BJ (cell line): ENCODE measurements at regions not wholly inside any gene's neighbourhood (a gene's known extent, or its start where the extent isn't known, plus 50 kb on each side); places are given as distances from the start of the nearest gene placed in this dataset.

Experiments used
- CTCF ChIA-PET: fragments of 350-600 bp; formaldehyde crosslinking; extraction: SDS; loops from one replicate; lab custom pipeline; 2021; ENCODE audit warnings: antibody characterized with exemption, inconsistent platforms; lab: Yijun Ruan, JAX
- POLR2A ChIA-PET: fragments of 300-600 bp; sonication (Branson Sonifier 250); formaldehyde crosslinking; extraction: SDS; loops from one replicate; lab custom pipeline; 2021; ENCODE audit warnings: antibody characterized with exemption; lab: Charles Lee
- DNase-seq: peaks from one replicate; pipeline ENCODE4 v3.0.0-alpha.2; 2011; ENCODE audit warnings: low read depth
- H3K27me3 ChIP-seq: 2 replicates; pipeline ENCODE4 v1.6.0; 2011; ENCODE audit warnings: low read length; ENCODE audit not compliant: control insufficient read depth, insufficient read depth
- H3K36me3 ChIP-seq: 2 replicates; pipeline ENCODE4 v1.5.1; 2011; ENCODE audit warnings: low read length; ENCODE audit not compliant: control insufficient read depth, insufficient read depth
- H3K4me3 ChIP-seq: 2 replicates; pipeline ENCODE4 v1.5.1; 2011; ENCODE audit warnings: low read depth, mild to moderate bottlenecking, control low read depth, low read length
- CTCF ChIP-seq: IDR thresholded peaks from 2 replicates; pipeline ENCODE4 v1.5.1; 2011; ENCODE audit warnings: low read depth, mild to moderate bottlenecking, control low read depth, inconsistent platforms, low read length, moderate library complexity; ENCODE audit not compliant: insufficient read depth

DNA sequence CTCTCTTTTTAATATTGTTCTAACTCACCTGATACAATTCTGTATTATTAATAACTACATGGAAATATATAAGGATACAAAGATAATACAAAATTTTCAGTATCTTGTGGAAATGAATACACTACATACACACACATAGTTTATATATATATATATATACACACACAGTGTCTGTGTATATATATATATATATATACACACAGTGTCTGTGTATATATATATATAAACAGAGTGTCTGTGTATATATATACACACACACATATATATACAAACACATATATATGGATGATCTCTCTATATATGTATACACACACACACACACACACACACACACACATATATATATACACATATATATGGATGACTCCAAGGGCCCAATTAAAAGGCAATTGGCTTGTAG lies 749.1 kb downstream of the DACH1 start:
- no peak for DNase-seq
- no peak for TF ChIP-seq CTCF
- CTCF ChIA-PET = no interaction called here
- H3K27me3 ChIP-seq = no peaks in the 10 kb centered on the region
- H3K4me3 ChIP-seq = no peak overlapping the region
- H3K36me3 ChIP-seq = no peaks in the 10 kb centered on the region
- POLR2A ChIA-PET = no interaction called here

DNA sequence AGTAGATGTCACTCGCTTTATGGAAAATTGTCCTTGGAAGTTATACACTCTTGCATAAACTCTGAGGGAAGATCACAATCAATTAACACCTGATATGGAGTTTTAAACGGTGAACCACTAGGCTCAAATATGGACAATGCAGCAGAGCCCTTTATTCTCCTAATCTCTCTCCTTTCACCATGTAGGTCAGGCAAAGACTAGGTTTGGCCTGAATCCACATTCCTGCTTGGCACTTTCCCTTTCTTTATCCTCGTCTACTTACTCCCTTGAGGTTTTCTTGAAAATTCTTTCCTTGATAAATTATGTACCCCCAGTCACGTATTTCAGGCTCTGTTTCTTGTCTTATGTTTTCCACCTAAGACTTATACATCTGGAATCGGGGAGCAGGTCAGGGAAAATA lies 751.7 kb downstream of the DACH1 start:
- DNase-seq = no peak
- Histone ChIP-seq H3K36me3 (no peaks in the 10 kb centered on the region), H3K27me3 (no peaks in the 10 kb centered on the region), H3K4me3 (no peak overlapping the region)
- no peak for TF ChIP-seq CTCF
- ChIA-PET CTCF (no interaction called here), POLR2A (no interaction called here)

GRCh38 chr13:71096421-71096820 lies 770.6 kb downstream of the DACH1 start:
- CTCF ChIA-PET = no interaction called here

DNA sequence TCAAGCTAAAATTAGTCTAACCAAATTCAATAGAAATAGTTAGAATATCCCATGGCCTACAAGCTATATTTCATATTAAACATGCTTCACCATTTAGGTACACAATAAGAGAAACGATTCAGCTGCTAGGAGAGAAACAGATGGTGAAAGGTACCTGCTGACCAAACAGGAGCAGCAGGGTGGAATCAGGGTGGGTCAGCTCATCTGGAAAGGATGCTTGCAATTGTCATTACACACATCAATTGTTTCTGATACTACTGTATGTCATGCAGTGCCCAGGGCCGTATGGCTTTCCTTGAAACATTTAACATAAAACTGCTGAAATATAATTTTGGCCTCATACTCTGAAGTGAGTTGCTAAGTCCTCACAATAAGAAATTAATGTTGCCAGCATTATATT lies 776.0 kb downstream of the DACH1 start:
- TF ChIP-seq CTCF = no peak
- H3K36me3 ChIP-seq = no peaks in the 10 kb centered on the region
- DNase-seq = no peak
- ChIA-PET POLR2A (no interaction called here), CTCF (no interaction called here)
- H3K4me3 ChIP-seq = no peak overlapping the region
- no peaks in the 10 kb centered on the region for H3K27me3 ChIP-seq

More at GRCh38 chr13:71096421-71096820, 770.6 kb downstream of the DACH1 start:
- Histone ChIP-seq H3K4me3 (no peak overlapping the region), H3K27me3 (no peaks in the 10 kb centered on the region), H3K36me3 (no peaks in the 10 kb centered on the region)
- POLR2A ChIA-PET = no interaction called here
- no peak for TF ChIP-seq CTCF
- no peak for DNase-seq

GRCh38 chr13:71089056-71089455 lies 777.9 kb downstream of the DACH1 start:
- Histone ChIP-seq H3K36me3 (no peaks in the 10 kb centered on the region), H3K27me3 (no peaks in the 10 kb centered on the region), H3K4me3 (no peak overlapping the region)
- POLR2A ChIA-PET = no interaction called here
- no peak for TF ChIP-seq CTCF
- CTCF ChIA-PET = no interaction called here
- DNase-seq = no peak
